ENCODE measurements at regions not wholly inside any gene's neighbourhood (a gene's known extent, or its start where the extent isn't known, plus 50 kb on each side); places are given as distances from the start of the nearest gene placed in this dataset.

DNA sequence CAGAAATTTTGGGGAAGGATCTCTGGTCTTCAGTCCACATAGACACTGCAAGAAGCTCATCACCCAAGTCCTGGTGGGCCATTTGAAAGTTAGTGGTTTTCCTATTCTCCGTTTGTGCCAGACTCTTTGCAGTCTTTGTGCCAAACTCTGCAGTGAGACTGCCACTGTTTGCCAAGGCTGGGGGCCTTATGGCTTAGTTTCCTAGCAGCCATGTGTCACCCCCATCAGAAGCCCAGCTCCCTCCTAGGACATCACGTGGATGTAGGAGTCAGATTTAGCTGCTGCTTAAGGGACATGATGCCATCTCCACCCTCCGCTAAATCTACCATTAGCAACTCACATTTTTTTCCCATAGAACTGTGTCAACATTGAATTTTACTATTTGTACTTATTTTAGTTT is 220.0 kb downstream of the C11orf91 start:
- POLR2A ChIA-PET, result no interaction called here
- no peak for ATAC-seq (ENCODE audit: low read depth)
- intact Hi-C loops (cut with micrococcal nuclease), result no loop called here
- H3K4me3 Mint-ChIP-seq, result no peak overlapping the region
- H3K27ac Mint-ChIP-seq, result no peak overlapping the region
- H3K9me3 Mint-ChIP-seq, result no peaks in the 10 kb centered on the region
- peaks cover 15% of the 10 kb centered on the region for H3K27me3 Mint-ChIP-seq
- no peaks in the 10 kb centered on the region for H3K4me1 Mint-ChIP-seq
- CTCF ChIA-PET, result no interaction called here
- TF ChIP-seq, protein P1, sequence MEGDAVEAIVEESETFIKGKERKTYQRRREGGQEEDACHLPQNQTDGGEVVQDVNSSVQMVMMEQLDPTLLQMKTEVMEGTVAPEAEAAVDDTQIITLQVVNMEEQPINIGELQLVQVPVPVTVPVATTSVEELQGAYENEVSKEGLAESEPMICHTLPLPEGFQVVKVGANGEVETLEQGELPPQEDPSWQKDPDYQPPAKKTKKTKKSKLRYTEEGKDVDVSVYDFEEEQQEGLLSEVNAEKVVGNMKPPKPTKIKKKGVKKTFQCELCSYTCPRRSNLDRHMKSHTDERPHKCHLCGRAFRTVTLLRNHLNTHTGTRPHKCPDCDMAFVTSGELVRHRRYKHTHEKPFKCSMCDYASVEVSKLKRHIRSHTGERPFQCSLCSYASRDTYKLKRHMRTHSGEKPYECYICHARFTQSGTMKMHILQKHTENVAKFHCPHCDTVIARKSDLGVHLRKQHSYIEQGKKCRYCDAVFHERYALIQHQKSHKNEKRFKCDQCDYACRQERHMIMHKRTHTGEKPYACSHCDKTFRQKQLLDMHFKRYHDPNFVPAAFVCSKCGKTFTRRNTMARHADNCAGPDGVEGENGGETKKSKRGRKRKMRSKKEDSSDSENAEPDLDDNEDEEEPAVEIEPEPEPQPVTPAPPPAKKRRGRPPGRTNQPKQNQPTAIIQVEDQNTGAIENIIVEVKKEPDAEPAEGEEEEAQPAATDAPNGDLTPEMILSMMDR (IDR thresholded peaks at IDR 0.05), result no peak
- DNase-seq, result no peak
- H3K36me3 Mint-ChIP-seq (ENCODE audit: low read depth), result no peaks in the 10 kb centered on the region

DNA sequence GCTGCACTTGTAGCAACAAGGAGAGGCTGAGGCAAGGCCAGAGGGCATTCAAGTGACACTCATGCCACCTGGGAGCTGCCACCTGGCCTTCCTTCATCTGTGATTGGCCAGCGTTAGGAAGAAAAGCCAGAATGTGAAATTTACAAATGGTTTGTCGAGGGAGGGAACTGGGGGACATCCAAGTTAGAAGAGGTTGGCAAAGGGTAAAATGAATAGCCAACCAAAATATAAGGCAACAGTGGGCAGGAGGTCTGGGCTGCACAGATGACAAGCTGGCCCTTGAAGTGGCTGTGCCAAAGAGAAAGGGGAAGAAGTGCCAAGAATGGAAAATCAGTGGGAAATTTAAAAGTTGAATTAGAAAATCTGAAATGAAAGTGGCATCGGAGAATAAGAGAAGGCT is 221.4 kb downstream of the C11orf91 start:
- intact Hi-C loops (cut with micrococcal nuclease), result no loop called here
- ATAC-seq (ENCODE audit: low read depth) (no peak), DNase-seq (no peak)
- Mint-ChIP-seq H3K27ac (no peak overlapping the region), H3K4me1 (no peaks in the 10 kb centered on the region), H3K4me3 (no peak overlapping the region), H3K9me3 (no peaks in the 10 kb centered on the region), H3K27me3 (peaks cover 11% of the 10 kb centered on the region), H3K36me3 (ENCODE audit: low read depth) (no peaks in the 10 kb centered on the region)
- ChIA-PET CTCF (interaction anchor here (1.0 kb wide), 1 partner anchor 17 kb away, joined by 3 read pairs; no protein-coding TSS in a partner anchor), POLR2A (no interaction called here)
- TF ChIP-seq, protein P1 (IDR thresholded peaks at IDR 0.05), result no peak

DNA sequence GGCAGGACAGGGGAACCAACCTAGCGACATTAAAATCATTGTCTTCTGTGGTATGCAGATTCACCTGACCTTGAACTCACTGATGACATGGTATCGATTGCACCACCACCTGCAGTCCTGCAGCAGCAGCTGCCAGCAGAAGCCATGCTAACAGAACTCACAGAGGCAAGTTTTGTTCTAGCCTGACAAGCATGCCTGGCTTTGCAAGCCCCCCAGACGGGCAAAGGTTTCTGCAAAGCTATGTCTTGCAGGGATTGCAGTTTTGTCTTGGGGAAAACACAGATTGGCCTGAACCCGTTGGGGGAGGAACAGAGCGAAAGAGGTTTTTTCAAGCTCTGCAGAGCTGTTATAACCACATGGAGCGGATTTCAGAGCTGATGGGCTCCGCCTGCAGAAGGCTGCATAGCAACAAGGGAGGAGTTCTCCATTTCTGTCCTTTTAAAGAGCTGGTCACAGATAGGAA is 221.0 kb downstream of the HIPK3 start:
- no peaks in the 10 kb centered on the region for H3K9me3 Mint-ChIP-seq
- peaks cover 12% of the 10 kb centered on the region for H3K27me3 Mint-ChIP-seq
- ATAC-seq (ENCODE audit: low read depth) (no peak), DNase-seq (no peak)
- H3K27ac Mint-ChIP-seq, result no peak overlapping the region
- TF ChIP-seq, protein P1 (IDR thresholded peaks at IDR 0.05), result no peak
- no peaks in the 10 kb centered on the region for H3K4me1 Mint-ChIP-seq
- intact Hi-C loops (cut with micrococcal nuclease), result no loop called here
- H3K4me3 Mint-ChIP-seq, result no peak overlapping the region
- ChIA-PET POLR2A (no interaction called here), CTCF (no interaction called here)
- no peaks in the 10 kb centered on the region for H3K36me3 Mint-ChIP-seq (ENCODE audit: low read depth)

DNA sequence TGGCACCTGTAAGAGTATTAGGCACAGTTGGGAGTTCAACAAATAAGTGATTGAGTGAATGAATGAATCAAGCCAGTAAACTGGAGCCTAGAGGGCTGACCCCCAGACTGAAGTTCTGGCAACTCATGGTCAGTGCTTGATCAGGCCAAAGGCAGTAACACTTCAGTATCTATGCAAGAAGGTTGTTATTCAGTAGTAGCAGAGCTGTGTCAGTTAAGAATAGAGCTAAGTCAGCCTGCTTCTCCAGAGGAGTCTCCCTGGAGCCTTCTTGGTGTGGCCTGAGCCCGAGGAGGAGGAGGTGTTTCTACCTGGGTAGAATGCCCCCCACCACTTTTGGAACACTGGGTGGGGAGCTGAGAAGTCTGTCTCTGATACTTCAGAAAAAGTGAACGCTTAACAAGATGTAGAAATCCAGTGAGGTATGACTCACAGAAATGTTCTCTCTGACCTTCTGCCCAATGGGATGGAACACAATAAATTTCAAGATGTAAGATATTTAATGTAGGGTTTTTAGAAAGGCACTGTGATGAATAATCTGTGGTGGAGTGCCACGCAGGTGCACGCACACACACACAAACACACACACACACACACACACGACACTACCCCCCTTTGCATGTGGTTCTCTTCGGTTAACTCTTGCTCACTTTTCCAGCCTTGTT is 219.9 kb downstream of the HIPK3 start:
- no peak for ATAC-seq (ENCODE audit: low read depth)
- DNase-seq, result no peak
- TF ChIP-seq, protein P1 (IDR thresholded peaks at IDR 0.05), result no peak
- intact Hi-C loops (cut with micrococcal nuclease), result no loop called here
- Mint-ChIP-seq H3K9me3 (no peaks in the 10 kb centered on the region), H3K4me1 (no peaks in the 10 kb centered on the region), H3K36me3 (ENCODE audit: low read depth) (no peaks in the 10 kb centered on the region), H3K27ac (no peak overlapping the region), H3K4me3 (no peak overlapping the region), H3K27me3 (peaks cover 9% of the 10 kb centered on the region)
- POLR2A ChIA-PET, result no interaction called here
- CTCF ChIA-PET, result no interaction called here

DNA sequence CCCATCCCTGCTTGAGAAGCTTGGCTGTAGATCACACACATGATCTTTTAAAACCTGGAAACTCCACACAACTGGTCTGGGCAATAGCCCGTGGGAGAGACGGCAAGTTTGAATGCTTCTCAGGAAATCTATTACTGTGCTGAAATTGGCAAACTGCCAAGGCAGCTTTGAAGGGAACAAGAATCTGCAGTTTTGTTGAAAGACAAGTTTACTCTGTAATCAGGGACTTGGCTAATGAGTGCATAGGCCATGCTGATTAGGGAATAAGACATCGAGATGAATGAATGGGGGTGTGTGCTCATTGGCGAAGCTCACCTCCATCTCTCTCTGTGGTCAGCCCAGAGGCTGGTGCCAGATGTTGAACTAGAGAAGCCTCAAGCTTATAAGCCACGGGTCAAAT is 218.8 kb downstream of the HIPK3 start:
- H3K4me1 Mint-ChIP-seq, result no peaks in the 10 kb centered on the region
- H3K27me3 Mint-ChIP-seq, result peaks cover 11% of the 10 kb centered on the region
- CTCF ChIA-PET, result no interaction called here
- intact Hi-C loops (cut with micrococcal nuclease), result no loop called here
- no peaks in the 10 kb centered on the region for H3K36me3 Mint-ChIP-seq (ENCODE audit: low read depth)
- H3K27ac Mint-ChIP-seq, result no peak overlapping the region
- DNase-seq, result no peak
- POLR2A ChIA-PET, result no interaction called here
- no peak for ATAC-seq (ENCODE audit: low read depth)
- TF ChIP-seq, protein P1 (IDR thresholded peaks at IDR 0.05), result no peak
- H3K9me3 Mint-ChIP-seq, result no peaks in the 10 kb centered on the region
- H3K4me3 Mint-ChIP-seq, result no peak overlapping the region

Measured in activated B cell treated with CpG ODN at 0.5 μM for 24 hours (primary cell).